ENCODE measurements at regions not wholly inside any gene's neighbourhood (a gene's known extent, or its start where the extent isn't known, plus 50 kb on each side); places are given as distances from the start of the nearest gene placed in this dataset.

- no peak for ATAC-seq
- FAIRE-seq = no peak
- ChIA-PET CTCF (no interaction called here), POLR2A (no interaction called here)
- no peak overlapping the region for H3K4me2 ChIP-seq
- H3K4me3 ChIP-seq = no peak overlapping the region
- H3K27ac ChIP-seq = no peak overlapping the region
- TF ChIP-seq HDAC2 (IDR thresholded peaks at IDR 0.05) (no peak), REST (IDR thresholded peaks at IDR 0.05) (no peak)
- DNase-seq (ENCODE audit: low read depth in 1 of 2, low spot score in 1 of 2) = no peak
- H3K4me1 ChIP-seq = no peaks in the 10 kb centered on the region
- WGBS (ENCODE audit: missing lambda C conversion rate) = 33% methylated on average over 6 of the region's 9 CpGs
- no peaks in the 10 kb centered on the region for H3K9me3 ChIP-seq
Measured at GRCh38 chr13:112010714-112011113, 56.2 kb upstream of the SOX1 start.

GRCh38 chr13:112012016-112012704 lies 54.8 kb upstream of the SOX1 start:
- no peaks in the 10 kb centered on the region for H3K4me1 ChIP-seq
- 18% methylated on average over 10 of the region's 27 CpGs for WGBS (ENCODE audit: missing lambda C conversion rate)
- FAIRE-seq (no peak), DNase-seq (ENCODE audit: low read depth in 1 of 2, low spot score in 1 of 2) (no peak), ATAC-seq (no peak)
- H3K4me3 ChIP-seq = no peak overlapping the region
- no peaks in the 10 kb centered on the region for H3K9me3 ChIP-seq
- no peak overlapping the region for H3K4me2 ChIP-seq
- ChIA-PET POLR2A (no interaction called here), CTCF (no interaction called here)
- TF ChIP-seq HOXB5 (CRISPR knock-in tag; IDR thresholded peaks at IDR 0.05) (no peak), PBX3 (IDR thresholded peaks at IDR 0.05) (no peak), ZSCAN20 (CRISPR knock-in tag; IDR thresholded peaks at IDR 0.05) (no peak), JUN (IDR thresholded peaks at IDR 0.05) (no peak), CEBPB (IDR thresholded peaks at IDR 0.05) (no peak), HMGXB4 (CRISPR knock-in tag; IDR thresholded peaks at IDR 0.05; ENCODE audit: borderline replicate concordance) (no peak), ATOH8 (CRISPR knock-in tag; IDR thresholded peaks at IDR 0.05; ENCODE audit: low read depth) (no peak), CHD4 (IDR thresholded peaks at IDR 0.05; ENCODE audit: borderline replicate concordance) (no peak), RFX5 (IDR thresholded peaks at IDR 0.05) (no peak), MAZ (IDR thresholded peaks at IDR 0.05; ENCODE audit: borderline replicate concordance, low read depth, low read length) (no peak), NFE2L2 (conservative IDR thresholded peaks at IDR 0.05; ENCODE audit: low read length) (no peak), ZFP36 (IDR thresholded peaks at IDR 0.05; ENCODE audit: borderline replicate concordance, partially characterized antibody) (no peak), EP300 (IDR thresholded peaks at IDR 0.05) (no peak), POLR2A (IDR thresholded peaks at IDR 0.05; ENCODE audit: low read length) (no peak), MYC (IDR thresholded peaks at IDR 0.05; ENCODE audit: borderline replicate concordance, low read length) (no peak), GATA3 (IDR thresholded peaks at IDR 0.05; ENCODE audit: borderline replicate concordance) (no peak)
- no peak overlapping the region for H3K27ac ChIP-seq

All from A549 (cell line).